GM12878 (cell line): ENCODE measurements at regions not wholly inside any gene's neighbourhood (a gene's known extent, or its start where the extent isn't known, plus 50 kb on each side); places are given as distances from the start of the nearest gene placed in this dataset.

Experiments
- ATAC-seq: fragments of 200-7000 bp; cut with Tn5 transposase; 3 replicates; pipeline ENCODE4 v1.9.1; 2020; ENCODE audit warnings: mild to moderate bottlenecking, moderate library complexity
- BruUV-seq: library from RNA; stranded (reverse); fragments of 400-500 nt; replicated peaks from 2 replicates; lab custom pipeline; 2021; lab: Mats Ljungman, UMichigan
- CTCF ChIA-PET: fragments of 300-600 bp; sonication (Branson Sonifier 250); formaldehyde crosslinking; extraction: SDS; loops from one replicate; lab custom pipeline; 2021; ENCODE audit warnings: inconsistent platforms; lab: Yijun Ruan, JAX
- POLR2A ChIA-PET: fragments of 350-600 bp; formaldehyde crosslinking; extraction: SDS; loops from one replicate; lab custom pipeline; 2021; ENCODE audit warnings: inconsistent platforms; lab: Charles Lee
- RAD21 ChIA-PET: fragments of 300-600 bp; sonication (Branson Sonifier 250); formaldehyde crosslinking; loops from one replicate; lab custom pipeline; 2023; ENCODE audit warnings: antibody characterized with exemption; ENCODE audit not compliant: unreplicated experiment; lab: Charles Lee
- SMC1A ChIA-PET: fragments of 300-600 bp; sonication (Branson Sonifier 250); formaldehyde crosslinking; loops from one replicate; lab custom pipeline; 2023; ENCODE audit not compliant: unreplicated experiment, uncharacterized antibody; lab: Charles Lee
- DNase-seq: peaks from one replicate; pipeline ENCODE4 v3.0.0-alpha.2; 2011; ENCODE audit warnings: low read depth, low spot score
- FAIRE-seq: peaks from 3 replicates; lab custom pipeline; 2011; peaks lifted over from hg19 to GRCh38; lab: Jason Lieb, UNC
- H2AFZ ChIP-seq: 2 replicates; pipeline ENCODE4 v1.6.0; 2011; ENCODE audit warnings: low read depth, low read length, control low read depth; ENCODE audit not compliant: control insufficient read depth
- H3K27ac ChIP-seq: 2 replicates; pipeline ENCODE4 v1.5.1; 2011; ENCODE audit warnings: control low read depth; ENCODE audit not compliant: control insufficient read depth, insufficient read depth
- H3K27me3 ChIP-seq, 2 experiments: replicated peaks in 1 of 2; 2 replicates each; pipeline versions ENCODE4 v1.6.0 to v1.6.1; 2011; ENCODE audit warnings: low read length in 1 of 2; ENCODE audit not compliant: control insufficient read depth in 2 of 2, insufficient read depth in 2 of 2
- H3K36me3 ChIP-seq, 2 experiments: 2 replicates each; pipeline ENCODE4 v1.5.1; 2011; ENCODE audit warnings: low read length in 1 of 2; ENCODE audit not compliant: control insufficient read depth in 2 of 2, insufficient read depth in 2 of 2
- H3K4me1 ChIP-seq: 2 replicates; pipeline ENCODE4 v1.6.1; 2011; ENCODE audit warnings: mild to moderate bottlenecking, low read length, moderate library complexity, mixed read lengths; ENCODE audit not compliant: control insufficient read depth, insufficient read depth
- H3K4me2 ChIP-seq: 2 replicates; pipeline ENCODE4 v1.6.0; 2011; ENCODE audit warnings: control low read depth; ENCODE audit not compliant: control insufficient read depth, insufficient read depth
- H3K4me3 ChIP-seq: fragments of 200-600 bp; sonication (generic); 2 replicates; pipeline ENCODE4 v1.5.1; 2016
- H3K79me2 ChIP-seq: 2 replicates; pipeline ENCODE4 v1.6.0; 2011; ENCODE audit warnings: low read length; ENCODE audit not compliant: control insufficient read depth, insufficient read depth
- H3K9ac ChIP-seq: 2 replicates; pipeline ENCODE4 v1.8.0; 2011; ENCODE audit warnings: low read length, control low read depth, mixed read lengths; ENCODE audit not compliant: control insufficient read depth, insufficient read depth
- H3K9me3 ChIP-seq: replicated peaks from 3 replicates; pipeline ENCODE4 v1.5.1; 2011; ENCODE audit warnings: mild to moderate bottlenecking, low read length; ENCODE audit not compliant: control insufficient read depth, insufficient read depth
- H4K20me1 ChIP-seq: 2 replicates; pipeline ENCODE4 v1.6.0; 2011; ENCODE audit not compliant: control insufficient read depth, insufficient read depth
- ASH2L ChIP-seq: fragments of 300-600, 200-600 bp; sonication (generic); IDR thresholded peaks from 2 replicates; pipeline ENCODE4 v1.6.1; 2017; ENCODE audit warnings: low read depth, mild to moderate bottlenecking, borderline replicate concordance
- CBX3 ChIP-seq: fragments of 200-600 bp; sonication (generic); IDR thresholded peaks from 2 replicates; pipeline ENCODE4 v1.6.1; 2016; ENCODE audit warnings: low read depth, borderline replicate concordance
- JUNB ChIP-seq: IDR thresholded peaks from 2 replicates; pipeline ENCODE4 v1.6.1; 2016; ENCODE audit warnings: antibody characterized with exemption, mild to moderate bottlenecking
- NFXL1 ChIP-seq: fragments of 450-650 bp; IDR thresholded peaks from 2 replicates; pipeline ENCODE4 v1.6.1; 2017; ENCODE audit warnings: antibody characterized with exemption, mild to moderate bottlenecking, borderline replicate concordance
- NFYA ChIP-seq: IDR thresholded peaks from 2 replicates; pipeline ENCODE4 v1.6.1; 2011; ENCODE audit warnings: low read depth, mild to moderate bottlenecking, low read length, improper control_type of control experiment, borderline replicate concordance
- RBBP5 ChIP-seq: fragments of 200-600 bp; sonication (generic); conservative IDR thresholded peaks from 2 replicates; pipeline ENCODE4 v1.6.1; 2016
- SIX5 ChIP-seq: IDR thresholded peaks from 2 replicates; pipeline ENCODE4 v1.6.1; 2011; ENCODE audit warnings: mild to moderate bottlenecking, low read depth, low read length, moderate library complexity; ENCODE audit not compliant: severe bottlenecking
- SMAD5 ChIP-seq: IDR thresholded peaks from 2 replicates; pipeline ENCODE4 v1.6.1; 2016; ENCODE audit warnings: antibody characterized with exemption, low read depth
- YY1 ChIP-seq: IDR thresholded peaks from 2 replicates; pipeline ENCODE4 v1.6.1; 2011; ENCODE audit warnings: low read depth, mild to moderate bottlenecking, low read length
- ZBED1 ChIP-seq: IDR thresholded peaks from 2 replicates; pipeline ENCODE4 v1.6.1; 2016; ENCODE audit warnings: borderline replicate concordance
- WGBS: methylation state at CpG from one replicate; pipeline ENCODE4 v1.1.6; 2016; ENCODE audit warnings: low lambda C conversion rate; ENCODE audit not compliant: insufficient replicate concordance, insufficient coverage; ENCODE audit errors: missing lambda C conversion rate; 5-methylcytosine and 5-hydroxymethylcytosine counted together
- in situ Hi-C: fragments of 300-500 bp; cut with MboI; formaldehyde crosslinking; loops from 9 replicates; pipeline ENCODE4 v1.14.3; 2018; ENCODE audit warnings: mixed read lengths
- intact Hi-C: fragments of 100-400 bp; cut with micrococcal nuclease; formaldehyde crosslinking; loops from one replicate; pipeline ENCODE4 v1.14.2; 2022; ENCODE audit not compliant: unreplicated experiment
- TF ChIP-seq, protein P1 (sequence below): fragments of 450-650 bp; IDR thresholded peaks from 2 replicates; pipeline ENCODE4 v1.6.1; 2014; ENCODE audit warnings: mild to moderate bottlenecking
- TF ChIP-seq, protein P2 (sequence below): fragments of 450-650 bp; IDR thresholded peaks from 2 replicates; pipeline ENCODE4 v1.6.1; 2016; ENCODE audit warnings: mild to moderate bottlenecking
- TF ChIP-seq, protein P3 (sequence below): fragments of 450-650 bp; formaldehyde crosslinking; IDR thresholded peaks from 2 replicates; pipeline ENCODE4 v1.5.0; 2022; ENCODE audit warnings: mild to moderate bottlenecking, missing genetic modification characterization
- TF ChIP-seq, protein P4 (sequence below): fragments of 450-650 bp; IDR thresholded peaks from 2 replicates; pipeline ENCODE4 v1.6.1; 2017; ENCODE audit warnings: mild to moderate bottlenecking, moderate library complexity
- TF ChIP-seq, protein P5 (sequence below): IDR thresholded peaks from 2 replicates; pipeline ENCODE4 v1.6.1; 2011; ENCODE audit warnings: borderline replicate concordance, low read depth, mild to moderate bottlenecking, moderate library complexity, low read length; ENCODE audit not compliant: insufficient read depth, poor library complexity, severe bottlenecking

DNA sequence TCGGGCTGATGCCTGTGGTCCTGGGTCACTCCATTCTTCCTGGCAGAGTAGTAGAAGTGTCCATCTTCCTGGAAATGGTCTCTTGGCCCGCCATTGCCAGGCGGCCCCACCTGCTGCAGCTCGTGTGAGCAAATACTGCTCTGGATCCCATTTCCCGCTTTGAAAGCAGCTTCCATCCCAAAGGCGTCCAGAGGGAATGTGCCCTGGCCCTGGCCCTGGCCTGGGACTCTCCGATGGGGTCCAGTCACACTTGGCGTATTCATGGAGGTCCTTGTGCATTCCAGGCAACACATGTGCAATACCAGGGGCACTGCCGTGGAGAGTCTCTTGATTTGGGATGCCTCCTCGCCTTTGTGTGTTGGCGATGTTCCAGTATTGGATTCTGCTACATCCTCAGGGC, 111.1 kb downstream of the SNRPN start:
- peaks cover 68% of the 10 kb centered on the region for H3K9me3 ChIP-seq
- no TSS peak for BruUV-seq
- ChIA-PET RAD21 (no interaction called here), CTCF (no interaction called here), POLR2A (no interaction called here), SMC1A (no interaction called here)
- H4K20me1 ChIP-seq = no peaks in the 10 kb centered on the region
- H3K4me3 ChIP-seq = no peak overlapping the region
- H3K9ac ChIP-seq = no peak overlapping the region
- in situ Hi-C loops = no loop called here
- no peak overlapping the region for H2AFZ ChIP-seq
- no peak overlapping the region for H3K4me2 ChIP-seq
- H3K36me3 ChIP-seq = peaks cover 0 to 4% of the 10 kb centered on the region in 2 experiments; a peak in 2 of 4 replicates
- DNase-seq (no peak), ATAC-seq (no peak), FAIRE-seq (no peak)
- intact Hi-C loops = no loop called here
- H3K27me3 ChIP-seq = no peaks in the 10 kb centered on the region
- WGBS = 50% methylated on average over 11 of the region's 11 CpGs
- H3K4me1 ChIP-seq = no peaks in the 10 kb centered on the region
- no peak overlapping the region for H3K27ac ChIP-seq
- no peaks in the 10 kb centered on the region for H3K79me2 ChIP-seq
- TF ChIP-seq CBX3 (no peak), SMAD5 (no peak), SIX5 (no peak), ZBED1 (no peak), NFYA (no peak), JUNB (no peak), YY1 (no peak), NFXL1 (no peak), RBBP5 (no peak), ASH2L (no peak)
- TF ChIP-seq, protein P1, sequence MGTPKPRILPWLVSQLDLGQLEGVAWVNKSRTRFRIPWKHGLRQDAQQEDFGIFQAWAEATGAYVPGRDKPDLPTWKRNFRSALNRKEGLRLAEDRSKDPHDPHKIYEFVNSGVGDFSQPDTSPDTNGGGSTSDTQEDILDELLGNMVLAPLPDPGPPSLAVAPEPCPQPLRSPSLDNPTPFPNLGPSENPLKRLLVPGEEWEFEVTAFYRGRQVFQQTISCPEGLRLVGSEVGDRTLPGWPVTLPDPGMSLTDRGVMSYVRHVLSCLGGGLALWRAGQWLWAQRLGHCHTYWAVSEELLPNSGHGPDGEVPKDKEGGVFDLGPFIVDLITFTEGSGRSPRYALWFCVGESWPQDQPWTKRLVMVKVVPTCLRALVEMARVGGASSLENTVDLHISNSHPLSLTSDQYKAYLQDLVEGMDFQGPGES = no peak
- TF ChIP-seq, protein P2, sequence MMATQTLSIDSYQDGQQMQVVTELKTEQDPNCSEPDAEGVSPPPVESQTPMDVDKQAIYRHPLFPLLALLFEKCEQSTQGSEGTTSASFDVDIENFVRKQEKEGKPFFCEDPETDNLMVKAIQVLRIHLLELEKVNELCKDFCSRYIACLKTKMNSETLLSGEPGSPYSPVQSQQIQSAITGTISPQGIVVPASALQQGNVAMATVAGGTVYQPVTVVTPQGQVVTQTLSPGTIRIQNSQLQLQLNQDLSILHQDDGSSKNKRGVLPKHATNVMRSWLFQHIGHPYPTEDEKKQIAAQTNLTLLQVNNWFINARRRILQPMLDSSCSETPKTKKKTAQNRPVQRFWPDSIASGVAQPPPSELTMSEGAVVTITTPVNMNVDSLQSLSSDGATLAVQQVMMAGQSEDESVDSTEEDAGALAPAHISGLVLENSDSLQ = no peak
- TF ChIP-seq, protein P3, sequence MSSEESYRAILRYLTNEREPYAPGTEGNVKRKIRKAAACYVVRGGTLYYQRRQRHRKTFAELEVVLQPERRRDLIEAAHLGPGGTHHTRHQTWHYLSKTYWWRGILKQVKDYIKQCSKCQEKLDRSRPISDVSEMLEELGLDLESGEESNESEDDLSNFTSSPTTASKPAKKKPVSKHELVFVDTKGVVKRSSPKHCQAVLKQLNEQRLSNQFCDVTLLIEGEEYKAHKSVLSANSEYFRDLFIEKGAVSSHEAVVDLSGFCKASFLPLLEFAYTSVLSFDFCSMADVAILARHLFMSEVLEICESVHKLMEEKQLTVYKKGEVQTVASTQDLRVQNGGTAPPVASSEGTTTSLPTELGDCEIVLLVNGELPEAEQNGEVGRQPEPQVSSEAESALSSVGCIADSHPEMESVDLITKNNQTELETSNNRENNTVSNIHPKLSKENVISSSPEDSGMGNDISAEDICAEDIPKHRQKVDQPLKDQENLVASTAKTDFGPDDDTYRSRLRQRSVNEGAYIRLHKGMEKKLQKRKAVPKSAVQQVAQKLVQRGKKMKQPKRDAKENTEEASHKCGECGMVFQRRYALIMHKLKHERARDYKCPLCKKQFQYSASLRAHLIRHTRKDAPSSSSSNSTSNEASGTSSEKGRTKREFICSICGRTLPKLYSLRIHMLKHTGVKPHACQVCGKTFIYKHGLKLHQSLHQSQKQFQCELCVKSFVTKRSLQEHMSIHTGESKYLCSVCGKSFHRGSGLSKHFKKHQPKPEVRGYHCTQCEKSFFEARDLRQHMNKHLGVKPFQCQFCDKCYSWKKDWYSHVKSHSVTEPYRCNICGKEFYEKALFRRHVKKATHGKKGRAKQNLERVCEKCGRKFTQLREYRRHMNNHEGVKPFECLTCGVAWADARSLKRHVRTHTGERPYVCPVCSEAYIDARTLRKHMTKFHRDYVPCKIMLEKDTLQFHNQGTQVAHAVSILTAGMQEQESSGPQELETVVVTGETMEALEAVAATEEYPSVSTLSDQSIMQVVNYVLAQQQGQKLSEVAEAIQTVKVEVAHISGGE (CRISPR knock-in tag) = no peak
- TF ChIP-seq, protein P4, sequence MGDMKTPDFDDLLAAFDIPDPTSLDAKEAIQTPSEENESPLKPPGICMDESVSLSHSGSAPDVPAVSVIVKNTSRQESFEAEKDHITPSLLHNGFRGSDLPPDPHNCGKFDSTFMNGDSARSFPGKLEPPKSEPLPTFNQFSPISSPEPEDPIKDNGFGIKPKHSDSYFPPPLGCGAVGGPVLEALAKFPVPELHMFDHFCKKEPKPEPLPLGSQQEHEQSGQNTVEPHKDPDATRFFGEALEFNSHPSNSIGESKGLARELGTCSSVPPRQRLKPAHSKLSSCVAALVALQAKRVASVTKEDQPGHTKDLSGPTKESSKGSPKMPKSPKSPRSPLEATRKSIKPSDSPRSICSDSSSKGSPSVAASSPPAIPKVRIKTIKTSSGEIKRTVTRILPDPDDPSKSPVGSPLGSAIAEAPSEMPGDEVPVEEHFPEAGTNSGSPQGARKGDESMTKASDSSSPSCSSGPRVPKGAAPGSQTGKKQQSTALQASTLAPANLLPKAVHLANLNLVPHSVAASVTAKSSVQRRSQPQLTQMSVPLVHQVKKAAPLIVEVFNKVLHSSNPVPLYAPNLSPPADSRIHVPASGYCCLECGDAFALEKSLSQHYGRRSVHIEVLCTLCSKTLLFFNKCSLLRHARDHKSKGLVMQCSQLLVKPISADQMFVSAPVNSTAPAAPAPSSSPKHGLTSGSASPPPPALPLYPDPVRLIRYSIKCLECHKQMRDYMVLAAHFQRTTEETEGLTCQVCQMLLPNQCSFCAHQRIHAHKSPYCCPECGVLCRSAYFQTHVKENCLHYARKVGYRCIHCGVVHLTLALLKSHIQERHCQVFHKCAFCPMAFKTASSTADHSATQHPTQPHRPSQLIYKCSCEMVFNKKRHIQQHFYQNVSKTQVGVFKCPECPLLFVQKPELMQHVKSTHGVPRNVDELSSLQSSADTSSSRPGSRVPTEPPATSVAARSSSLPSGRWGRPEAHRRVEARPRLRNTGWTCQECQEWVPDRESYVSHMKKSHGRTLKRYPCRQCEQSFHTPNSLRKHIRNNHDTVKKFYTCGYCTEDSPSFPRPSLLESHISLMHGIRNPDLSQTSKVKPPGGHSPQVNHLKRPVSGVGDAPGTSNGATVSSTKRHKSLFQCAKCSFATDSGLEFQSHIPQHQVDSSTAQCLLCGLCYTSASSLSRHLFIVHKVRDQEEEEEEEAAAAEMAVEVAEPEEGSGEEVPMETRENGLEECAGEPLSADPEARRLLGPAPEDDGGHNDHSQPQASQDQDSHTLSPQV = no peak
- TF ChIP-seq, protein P5, sequence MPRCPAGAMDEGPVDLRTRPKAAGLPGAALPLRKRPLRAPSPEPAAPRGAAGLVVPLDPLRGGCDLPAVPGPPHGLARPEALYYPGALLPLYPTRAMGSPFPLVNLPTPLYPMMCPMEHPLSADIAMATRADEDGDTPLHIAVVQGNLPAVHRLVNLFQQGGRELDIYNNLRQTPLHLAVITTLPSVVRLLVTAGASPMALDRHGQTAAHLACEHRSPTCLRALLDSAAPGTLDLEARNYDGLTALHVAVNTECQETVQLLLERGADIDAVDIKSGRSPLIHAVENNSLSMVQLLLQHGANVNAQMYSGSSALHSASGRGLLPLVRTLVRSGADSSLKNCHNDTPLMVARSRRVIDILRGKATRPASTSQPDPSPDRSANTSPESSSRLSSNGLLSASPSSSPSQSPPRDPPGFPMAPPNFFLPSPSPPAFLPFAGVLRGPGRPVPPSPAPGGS = no peak
